RWPE1 (cell line): ENCODE measurements at regions not wholly inside any gene's neighbourhood (a gene's known extent, or its start where the extent isn't known, plus 50 kb on each side); places are given as distances from the start of the nearest gene placed in this dataset.

Source experiments
- CTCF ChIA-PET: fragments of 350-600 bp; sonication (Branson Sonifier 250); formaldehyde crosslinking; extraction: SDS; loops from one replicate; lab custom pipeline; 2021; lab: Yijun Ruan, JAX
- POLR2A ChIA-PET: fragments of 400-600 bp; formaldehyde crosslinking; extraction: SDS; loops from one replicate; lab custom pipeline; 2020; ENCODE audit warnings: antibody characterized with exemption; ENCODE audit not compliant: low non-redundant PET; lab: Yijun Ruan, JAX
- DNase-seq: peaks from one replicate; pipeline ENCODE4 v3.0.0; 2012; ENCODE audit warnings: low spot score
- H3K27ac ChIP-seq: fragments of 450-650 bp; 2 replicates; pipeline ENCODE4 v1.5.1; 2017
- TF ChIP-seq, protein P1 (sequence below): fragments of 450-650 bp; conservative IDR thresholded peaks from 2 replicates; pipeline ENCODE4 v1.5.1; 2017; ENCODE audit warnings: low read depth, mild to moderate bottlenecking

DNA sequence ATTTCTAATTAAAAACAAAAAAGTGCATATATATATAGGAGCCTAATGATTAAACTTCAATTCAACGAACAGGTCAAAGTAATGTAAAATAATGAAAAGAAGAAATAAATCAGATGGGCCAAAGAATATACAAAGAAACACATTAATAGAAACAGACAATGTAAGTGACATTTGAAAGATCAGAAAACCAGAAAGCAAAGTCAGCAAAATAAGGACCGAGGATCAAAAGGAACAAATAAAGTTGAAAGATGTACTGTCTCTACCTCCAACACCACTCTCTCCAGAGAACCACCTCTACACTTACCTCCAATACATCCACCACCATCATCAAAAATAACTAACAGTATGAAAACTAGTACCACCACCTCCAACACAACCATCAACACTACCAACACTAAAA lies 1226.3 kb upstream of the NCAM2 start:
- no peak overlapping the region for H3K27ac ChIP-seq
- no peak for DNase-seq
- ChIA-PET CTCF (interaction anchor here (0.6 kb wide), 1 partner anchor 897 kb away, joined by 3 read pairs; no protein-coding TSS in a partner anchor), POLR2A (no interaction called here)
- TF ChIP-seq, protein P1, sequence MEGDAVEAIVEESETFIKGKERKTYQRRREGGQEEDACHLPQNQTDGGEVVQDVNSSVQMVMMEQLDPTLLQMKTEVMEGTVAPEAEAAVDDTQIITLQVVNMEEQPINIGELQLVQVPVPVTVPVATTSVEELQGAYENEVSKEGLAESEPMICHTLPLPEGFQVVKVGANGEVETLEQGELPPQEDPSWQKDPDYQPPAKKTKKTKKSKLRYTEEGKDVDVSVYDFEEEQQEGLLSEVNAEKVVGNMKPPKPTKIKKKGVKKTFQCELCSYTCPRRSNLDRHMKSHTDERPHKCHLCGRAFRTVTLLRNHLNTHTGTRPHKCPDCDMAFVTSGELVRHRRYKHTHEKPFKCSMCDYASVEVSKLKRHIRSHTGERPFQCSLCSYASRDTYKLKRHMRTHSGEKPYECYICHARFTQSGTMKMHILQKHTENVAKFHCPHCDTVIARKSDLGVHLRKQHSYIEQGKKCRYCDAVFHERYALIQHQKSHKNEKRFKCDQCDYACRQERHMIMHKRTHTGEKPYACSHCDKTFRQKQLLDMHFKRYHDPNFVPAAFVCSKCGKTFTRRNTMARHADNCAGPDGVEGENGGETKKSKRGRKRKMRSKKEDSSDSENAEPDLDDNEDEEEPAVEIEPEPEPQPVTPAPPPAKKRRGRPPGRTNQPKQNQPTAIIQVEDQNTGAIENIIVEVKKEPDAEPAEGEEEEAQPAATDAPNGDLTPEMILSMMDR: no peak

DNA sequence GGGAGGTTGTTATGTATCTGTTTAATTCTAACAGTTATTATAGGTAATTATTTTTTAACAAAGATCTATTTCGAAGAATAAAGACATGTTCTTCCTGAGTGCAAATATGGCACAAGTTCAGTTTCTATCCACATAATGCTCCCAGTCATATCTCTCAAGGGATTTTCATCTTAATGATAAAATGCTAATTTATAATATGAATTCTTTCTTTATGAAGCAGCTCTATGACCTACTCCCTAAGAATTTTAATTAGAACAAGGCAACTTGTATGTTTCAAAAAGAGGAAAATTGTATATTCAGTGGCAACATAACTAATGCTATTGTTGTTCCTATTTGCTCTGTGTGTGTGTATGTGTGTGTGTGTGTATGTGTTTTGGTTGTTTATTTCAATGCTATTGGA lies 1222.1 kb upstream of the NCAM2 start:
- ChIA-PET CTCF (no interaction called here), POLR2A (no interaction called here)
- DNase-seq: no peak
- TF ChIP-seq, protein P1: no peak
- H3K27ac ChIP-seq: no peak overlapping the region

DNA sequence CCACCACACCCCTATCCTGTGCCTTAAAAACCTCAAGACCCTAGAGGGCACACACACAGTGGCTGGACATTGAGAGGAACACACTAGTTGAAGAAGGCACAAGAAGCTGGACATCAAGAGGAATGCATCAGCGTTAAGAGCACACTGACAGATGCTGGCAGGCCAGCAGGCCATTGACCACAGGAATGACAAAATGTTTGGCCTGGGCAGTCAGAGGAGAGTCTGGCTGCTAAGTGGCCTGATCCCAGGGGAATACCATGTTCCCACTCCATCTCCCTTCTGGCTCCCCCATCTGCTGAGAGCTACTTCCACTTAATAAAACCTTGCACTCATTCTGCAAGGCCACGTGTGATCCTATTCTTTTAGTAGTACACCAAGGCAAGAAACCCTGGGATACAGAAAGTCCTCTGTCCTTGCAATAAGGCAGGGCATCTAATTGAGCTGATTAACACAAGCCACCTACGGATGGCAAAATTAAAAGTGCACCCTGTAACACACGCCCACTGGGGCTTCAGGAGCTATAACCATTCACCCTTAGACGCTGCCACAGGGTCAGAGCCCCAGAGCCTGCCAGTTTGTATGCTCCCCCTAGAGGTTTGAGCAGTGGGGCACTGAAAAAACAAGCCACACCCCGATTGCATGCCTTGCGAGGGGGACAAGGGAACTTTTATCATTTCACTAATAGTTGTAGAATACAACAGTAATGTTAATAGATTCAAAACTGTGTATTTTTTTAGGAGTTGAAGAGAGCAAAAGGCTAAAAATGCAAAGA lies 1216.1 kb upstream of the NCAM2 start:
- TF ChIP-seq, protein P1: no peak
- DNase-seq: no peak
- ChIA-PET CTCF (interaction anchor here (0.6 kb wide), 1 partner anchor 28 kb away, joined by 3 read pairs; no protein-coding TSS in a partner anchor), POLR2A (no interaction called here)
- H3K27ac ChIP-seq: no peak overlapping the region

DNA sequence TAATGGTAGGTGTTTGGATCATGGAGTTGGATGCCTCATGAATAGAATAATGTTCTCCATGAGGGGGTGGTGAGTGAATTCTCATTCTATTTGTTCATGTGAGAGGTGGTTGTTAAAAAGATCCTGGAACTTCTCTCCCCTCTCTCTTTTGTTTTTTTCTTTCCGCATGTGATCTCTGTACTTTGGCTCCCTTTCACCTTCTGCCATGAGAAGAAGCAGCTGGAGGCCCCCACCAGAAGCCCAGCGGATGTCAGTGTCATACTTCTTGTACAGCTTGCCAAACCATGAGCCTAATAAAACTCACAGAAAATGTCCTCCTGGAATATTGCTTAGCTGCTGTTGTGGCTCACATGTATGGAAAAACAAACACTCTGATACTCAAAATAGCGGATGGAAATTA lies 1212.3 kb upstream of the NCAM2 start:
- DNase-seq: no peak
- H3K27ac ChIP-seq: no peak overlapping the region
- POLR2A ChIA-PET: no interaction called here
- TF ChIP-seq, protein P1: no peak
- CTCF ChIA-PET: interaction anchor here (0.6 kb wide), 1 partner anchor 555 kb away, joined by 3 read pairs; no protein-coding TSS in a partner anchor

DNA sequence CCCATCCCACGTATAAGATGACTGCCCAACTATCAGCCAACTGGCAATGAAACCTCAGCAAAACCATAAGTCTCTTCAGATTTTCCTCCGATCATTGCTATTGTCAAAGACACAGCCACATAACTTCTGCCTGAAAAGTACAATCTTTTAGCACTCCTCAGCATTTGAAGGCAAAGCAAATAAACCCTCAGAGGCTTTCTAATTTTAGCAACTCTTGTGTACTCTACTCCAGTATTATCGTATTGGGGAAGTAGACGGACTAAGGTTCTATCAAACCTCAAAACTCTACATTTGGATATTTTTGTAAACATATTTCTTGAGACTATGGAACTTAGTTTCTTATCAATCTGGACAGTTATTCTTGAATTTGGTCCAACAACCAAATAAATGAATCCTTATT lies 1206.2 kb upstream of the NCAM2 start:
- no peak overlapping the region for H3K27ac ChIP-seq
- DNase-seq: no peak
- ChIA-PET CTCF (no interaction called here), POLR2A (no interaction called here)
- TF ChIP-seq, protein P1: no peak

DNA sequence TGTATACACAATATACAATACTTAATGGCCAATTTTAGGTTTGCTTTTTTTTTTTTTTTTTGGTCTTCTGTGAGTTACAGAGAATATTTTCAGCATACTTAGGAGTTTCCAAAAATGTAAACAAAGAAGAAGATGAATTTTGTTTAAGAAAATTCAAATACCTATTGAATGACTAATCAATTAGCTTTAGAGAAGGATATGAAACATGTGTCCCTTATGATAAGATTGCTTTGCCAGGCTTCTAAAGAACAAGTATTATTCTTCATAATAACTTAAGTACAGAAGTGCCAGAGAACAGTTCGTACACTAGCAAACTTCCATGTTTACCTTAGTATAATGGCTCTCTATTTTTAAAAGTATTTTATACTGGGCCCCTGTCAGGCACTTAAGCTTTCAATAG lies 1191.0 kb upstream of the NCAM2 start:
- DNase-seq: no peak
- no peak overlapping the region for H3K27ac ChIP-seq
- TF ChIP-seq, protein P1: no peak
- ChIA-PET POLR2A (no interaction called here), CTCF (no interaction called here)
